Endodermal cell (in vitro differentiated cells): ENCODE measurements at regions not wholly inside any gene's neighbourhood (a gene's known extent, or its start where the extent isn't known, plus 50 kb on each side); places are given as distances from the start of the nearest gene placed in this dataset.
"Not testable (repeated sequence)": the region's sequence is repeated elsewhere in the genome, so short reads cannot be mapped to it uniquely, and the experiment has no call there.

Source experiments
- DNase-seq: peaks from one replicate; pipeline ENCODE4 v3.0.0-alpha.2; 2017
- H3K27ac ChIP-seq: 2 replicates; pipeline ENCODE4 v1.5.1; 2013; ENCODE audit warnings: mild to moderate bottlenecking, low read depth, low read length, moderate library complexity
- H3K27me3 ChIP-seq: 2 replicates; pipeline ENCODE4 v1.6.1; 2013; ENCODE audit warnings: mild to moderate bottlenecking, low read length, moderate library complexity; ENCODE audit not compliant: insufficient read depth, control insufficient read depth, poor library complexity, severe bottlenecking
- H3K36me3 ChIP-seq: 2 replicates; pipeline ENCODE4 v1.7.0; 2013; ENCODE audit warnings: mild to moderate bottlenecking, low read length, moderate library complexity; ENCODE audit not compliant: control insufficient read depth, insufficient read depth
- H3K4me1 ChIP-seq: one replicate; pipeline ENCODE4 v1.7.0; 2013; ENCODE audit warnings: low read length; ENCODE audit not compliant: control insufficient read depth, insufficient read depth
- H3K4me3 ChIP-seq: 2 replicates; pipeline ENCODE4 v1.5.1; 2013; ENCODE audit warnings: mild to moderate bottlenecking, low read length, moderate library complexity
- H3K9ac ChIP-seq: 2 replicates; pipeline ENCODE4 v1.6.1; 2013; ENCODE audit warnings: mild to moderate bottlenecking, low read length, moderate library complexity; ENCODE audit not compliant: poor library complexity, severe bottlenecking; ENCODE audit errors: extremely low read depth
- H3K9me3 ChIP-seq: 2 replicates; pipeline ENCODE4 v1.6.1; 2013; ENCODE audit warnings: mild to moderate bottlenecking, low read length, moderate library complexity; ENCODE audit not compliant: control insufficient read depth
- H3K27ac Mint-ChIP-seq: 2 replicates; pipeline ENCODE4 v1.8.0; 2020; ENCODE audit warnings: mixed read lengths
- H3K27me3 Mint-ChIP-seq: 2 replicates; pipeline ENCODE4 v1.8.0; 2021; ENCODE audit warnings: mild to moderate bottlenecking, mixed read lengths; ENCODE audit not compliant: insufficient read depth
- H3K36me3 Mint-ChIP-seq: 2 replicates; pipeline ENCODE4 v1.8.0; 2020; ENCODE audit warnings: low read depth, mixed read lengths
- H3K4me1 Mint-ChIP-seq: 2 replicates; pipeline ENCODE4 v1.8.0; 2020; ENCODE audit warnings: mixed read lengths
- H3K4me3 Mint-ChIP-seq: 2 replicates; pipeline ENCODE4 v1.8.0; 2020; ENCODE audit warnings: mild to moderate bottlenecking, moderate library complexity, mixed read lengths
- H3K9me3 Mint-ChIP-seq: 2 replicates; pipeline ENCODE4 v1.8.0; 2020; ENCODE audit warnings: mild to moderate bottlenecking, mixed read lengths
- WGBS, 2 experiments: methylation state at CpG; one replicate each; pipeline versions ENCODE4 v1.1.5 to v1.1.7; 2013; ENCODE audit warnings: missing lambda C conversion rate in 2 of 2, mixed read lengths in 1 of 2; ENCODE audit not compliant: insufficient coverage in 1 of 2, insufficient read length in 1 of 2; 5-methylcytosine and 5-hydroxymethylcytosine counted together
- TF ChIP-seq, protein P1 (sequence below): fragments of 200-600 bp; sonication (generic); conservative IDR thresholded peaks from 2 replicates; pipeline ENCODE4 v1.5.0; 2021; ENCODE audit warnings: antibody characterized with exemption, mild to moderate bottlenecking

DNA sequence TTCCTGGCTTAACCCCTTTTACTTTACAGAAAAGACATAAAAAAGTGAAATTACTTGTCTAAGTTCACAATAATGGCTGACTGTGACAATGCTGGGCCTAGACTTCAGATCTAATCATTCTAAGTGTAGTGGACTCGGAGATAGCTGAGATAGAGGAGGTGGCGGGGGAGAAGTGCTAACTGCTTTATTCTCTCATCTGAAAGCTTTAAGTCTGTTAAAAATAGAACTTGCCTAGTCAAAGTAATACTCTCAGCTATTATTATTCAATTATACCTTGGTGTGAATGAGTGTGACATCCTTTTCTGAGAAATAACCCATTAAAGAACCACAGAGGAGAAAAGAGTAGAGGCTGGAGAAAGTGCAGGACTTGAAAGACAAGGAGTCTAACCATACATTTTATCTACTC, 96.1 kb upstream of the OLIG2 start:
- Histone ChIP-seq H3K4me3 (no peak overlapping the region), H3K27me3 (no peaks in the 10 kb centered on the region), H3K9me3 (peaks cover 7% of the 10 kb centered on the region), H3K36me3 (no peaks in the 10 kb centered on the region), H3K27ac (no peak overlapping the region), H3K9ac (no peak overlapping the region), H3K4me1 (no peaks in the 10 kb centered on the region)
- H3K27me3 Mint-ChIP-seq = no peaks in the 10 kb centered on the region
- no peaks in the 10 kb centered on the region for H3K36me3 Mint-ChIP-seq
- TF ChIP-seq, protein P1, sequence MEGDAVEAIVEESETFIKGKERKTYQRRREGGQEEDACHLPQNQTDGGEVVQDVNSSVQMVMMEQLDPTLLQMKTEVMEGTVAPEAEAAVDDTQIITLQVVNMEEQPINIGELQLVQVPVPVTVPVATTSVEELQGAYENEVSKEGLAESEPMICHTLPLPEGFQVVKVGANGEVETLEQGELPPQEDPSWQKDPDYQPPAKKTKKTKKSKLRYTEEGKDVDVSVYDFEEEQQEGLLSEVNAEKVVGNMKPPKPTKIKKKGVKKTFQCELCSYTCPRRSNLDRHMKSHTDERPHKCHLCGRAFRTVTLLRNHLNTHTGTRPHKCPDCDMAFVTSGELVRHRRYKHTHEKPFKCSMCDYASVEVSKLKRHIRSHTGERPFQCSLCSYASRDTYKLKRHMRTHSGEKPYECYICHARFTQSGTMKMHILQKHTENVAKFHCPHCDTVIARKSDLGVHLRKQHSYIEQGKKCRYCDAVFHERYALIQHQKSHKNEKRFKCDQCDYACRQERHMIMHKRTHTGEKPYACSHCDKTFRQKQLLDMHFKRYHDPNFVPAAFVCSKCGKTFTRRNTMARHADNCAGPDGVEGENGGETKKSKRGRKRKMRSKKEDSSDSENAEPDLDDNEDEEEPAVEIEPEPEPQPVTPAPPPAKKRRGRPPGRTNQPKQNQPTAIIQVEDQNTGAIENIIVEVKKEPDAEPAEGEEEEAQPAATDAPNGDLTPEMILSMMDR = no peak
- no peak overlapping the region for H3K4me3 Mint-ChIP-seq
- peaks cover 4% of the 10 kb centered on the region for H3K4me1 Mint-ChIP-seq
- no peak for DNase-seq
- H3K27ac Mint-ChIP-seq = no peak overlapping the region
- peaks cover 6% of the 10 kb centered on the region for H3K9me3 Mint-ChIP-seq
- 76% methylated on average over 2 of the region's 2 CpGs; no CpG with 5 or more reads in 1 of the 2 experiments for WGBS, 2 experiments

DNA sequence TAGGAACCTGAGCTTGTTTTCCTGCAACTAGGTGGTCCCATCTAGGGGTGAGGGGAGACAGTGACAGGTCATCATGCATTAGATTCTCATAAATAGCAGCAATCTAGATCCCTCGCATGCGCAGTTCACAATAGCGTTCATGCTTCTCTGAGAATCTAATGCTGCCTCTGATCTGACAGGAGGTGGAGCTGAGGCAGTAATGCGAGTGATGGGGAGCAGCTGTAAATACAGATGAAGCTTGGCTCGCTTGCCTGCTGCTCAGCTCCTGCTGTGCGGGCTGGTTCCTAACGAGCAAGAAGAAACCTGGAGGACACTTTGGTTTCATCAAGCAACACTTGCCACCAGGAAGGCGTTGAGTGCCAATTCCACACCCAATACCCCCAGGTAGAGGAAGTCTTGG, 95.1 kb upstream of the OLIG2 start:
- H3K36me3 Mint-ChIP-seq = no peaks in the 10 kb centered on the region
- H3K4me1 ChIP-seq = no peaks in the 10 kb centered on the region
- no peak overlapping the region for H3K9ac ChIP-seq
- H3K27ac Mint-ChIP-seq = no peak overlapping the region
- H3K27ac ChIP-seq = no peak overlapping the region
- no peaks in the 10 kb centered on the region for H3K9me3 Mint-ChIP-seq
- no peaks in the 10 kb centered on the region for H3K27me3 ChIP-seq
- TF ChIP-seq, protein P1 = no peak
- no peaks in the 10 kb centered on the region for H3K9me3 ChIP-seq
- peaks cover 4% of the 10 kb centered on the region for H3K4me1 Mint-ChIP-seq
- H3K4me3 ChIP-seq = no peak overlapping the region
- WGBS, 2 experiments = 92 to 98% methylated on average over 7 to 8 of the region's 8 CpGs
- H3K4me3 Mint-ChIP-seq = no peak overlapping the region
- H3K27me3 Mint-ChIP-seq = no peaks in the 10 kb centered on the region
- DNase-seq = no peak
- H3K36me3 ChIP-seq = no peaks in the 10 kb centered on the region

DNA sequence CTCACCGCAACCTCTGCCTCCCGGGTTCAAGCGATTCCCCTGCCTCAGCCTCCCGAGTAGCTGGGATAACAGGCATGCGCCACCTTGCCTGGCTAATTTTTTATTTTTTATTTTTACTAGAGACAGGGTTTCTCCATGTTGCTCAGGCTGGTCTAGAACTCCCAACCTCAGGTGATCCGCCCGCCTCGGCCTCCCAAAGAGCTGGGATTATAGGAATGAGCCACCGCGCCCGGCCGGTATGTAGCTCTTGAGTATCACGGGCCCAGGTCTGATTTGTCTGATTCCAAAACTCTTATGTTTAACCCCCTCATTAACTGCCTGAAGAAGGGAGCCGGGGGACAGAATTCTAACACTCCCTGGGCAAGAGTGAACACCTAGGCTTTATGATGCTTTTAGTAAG, 91.7 kb upstream of the OLIG2 start:
- H3K4me3 Mint-ChIP-seq, H3K27ac Mint-ChIP-seq, H3K36me3 Mint-ChIP-seq, H3K9me3 Mint-ChIP-seq, H3K4me1 Mint-ChIP-seq, DNase-seq, H3K4me1 ChIP-seq, H3K27ac ChIP-seq, H3K9me3 ChIP-seq, H3K4me3 ChIP-seq, H3K36me3 ChIP-seq, H3K27me3 Mint-ChIP-seq, H3K9ac ChIP-seq, H3K27me3 ChIP-seq: not testable (repeated sequence)
- WGBS, 2 experiments = 87 to 97% methylated on average over 11 to 14 of the region's 14 CpGs

DNA sequence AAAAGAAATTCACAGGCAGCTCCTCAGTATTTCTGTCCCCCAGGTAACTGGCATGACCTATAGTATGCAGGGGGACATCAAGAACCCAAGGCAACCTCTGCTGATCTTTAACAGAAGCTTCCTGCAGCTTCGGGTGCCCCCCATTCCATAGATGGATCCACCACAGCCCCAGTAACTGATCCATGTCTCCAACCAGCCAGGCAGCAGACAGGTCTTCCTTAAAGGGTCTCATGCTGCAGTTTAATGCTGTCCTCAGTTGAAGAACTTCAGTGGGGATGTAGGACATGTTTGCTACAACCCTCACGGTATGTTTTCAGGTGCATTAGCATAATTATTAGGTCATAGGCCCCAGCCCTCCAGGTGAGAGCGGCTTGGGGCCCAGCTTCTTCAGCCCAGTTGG, 90.9 kb upstream of the OLIG2 start:
- H3K27me3 Mint-ChIP-seq = no peaks in the 10 kb centered on the region
- H3K4me3 Mint-ChIP-seq = no peak overlapping the region

More for the DNA sequence above, 90.9 kb upstream of the OLIG2 start:
- DNase-seq = peak; percentile 21
- no peaks in the 10 kb centered on the region for H3K36me3 ChIP-seq
- H3K4me1 Mint-ChIP-seq = peaks cover under 1% of the 10 kb centered on the region
- 86 to 100% methylated on average over 1 to 3 of the region's 3 CpGs for WGBS, 2 experiments
- H3K4me1 ChIP-seq = no peaks in the 10 kb centered on the region
- H3K9me3 Mint-ChIP-seq = no peaks in the 10 kb centered on the region
- H3K36me3 Mint-ChIP-seq = no peaks in the 10 kb centered on the region
- H3K9me3 ChIP-seq = no peaks in the 10 kb centered on the region
- no peak overlapping the region for H3K27ac Mint-ChIP-seq
- TF ChIP-seq, protein P1 = no peak
- H3K9ac ChIP-seq = no peak overlapping the region
- no peak overlapping the region for H3K27ac ChIP-seq
- H3K4me3 ChIP-seq = no peak overlapping the region
- H3K27me3 ChIP-seq = no peaks in the 10 kb centered on the region
